Esophagus muscularis mucosa (tissue), 4 donors: ENCODE measurements at regions not wholly inside any gene's neighbourhood (a gene's known extent, or its start where the extent isn't known, plus 50 kb on each side); places are given as distances from the start of the nearest gene placed in this dataset.

ENCODE experiments used
- DNase-seq: peaks from one replicate; pipeline ENCODE4 v3.0.0-alpha.2; 2017; ENCODE audit errors: extremely low spot score
- H3K27ac ChIP-seq, 4 donors: fragments of 200-600 bp; sonication (generic); replicated peaks in 1 of 4; 1 replicate in 3 of 4; 2 replicates in 1 of 4; pipeline ENCODE4 v1.5.1; 2016 to 2019; ENCODE audit warnings: mild to moderate bottlenecking in 1 of 4
- H3K27me3 ChIP-seq, 4 donors: fragments of 200-600 bp; sonication (generic); one replicate each; pipeline versions ENCODE4 v1.5.1 to v1.6.0; 2016 to 2019
- H3K36me3 ChIP-seq, 4 donors: fragments of 200-600 bp; sonication (generic); one replicate each; pipeline ENCODE4 v1.5.1; 2016 to 2019
- H3K4me1 ChIP-seq, 4 donors: fragments of 200-600 bp; sonication (generic); one replicate each; pipeline ENCODE4 v1.5.1; 2016 to 2019
- H3K4me3 ChIP-seq, 4 donors: fragments of 200-600 bp; sonication (generic); 1 replicate in 2 of 4; 2 replicates in 2 of 4; pipeline ENCODE4 v1.5.1; 2016 to 2019; ENCODE audit warnings: mild to moderate bottlenecking in 4 of 4, moderate library complexity in 1 of 4
- H3K9me3 ChIP-seq, 4 donors: fragments of 200-600 bp; sonication (generic); 1 replicate in 3 of 4; 2 replicates in 1 of 4; pipeline ENCODE4 v1.5.1; 2016 to 2019
- CTCF ChIP-seq, 3 experiments: fragments of 200-600 bp in 2 of 3; fragments of 450-650 bp in 1 of 3; sonication (generic) in 2 of 3; IDR thresholded peaks; one replicate each; pipeline ENCODE4 v1.5.1; 2017 to 2019; ENCODE audit warnings: antibody characterized with exemption in 3 of 3, mild to moderate bottlenecking in 2 of 3, moderate library complexity in 1 of 3
- EP300 ChIP-seq: sonication (generic); formaldehyde crosslinking; IDR thresholded peaks from one replicate; pipeline ENCODE4 v1.6.1; 2017; ENCODE audit warnings: antibody characterized with exemption
- POLR2A ChIP-seq: fragments of 450-650 bp; IDR thresholded peaks from one replicate; pipeline ENCODE4 v1.6.1; 2017; ENCODE audit warnings: antibody characterized with exemption, moderate library complexity, mild to moderate bottlenecking, low read depth
- POLR2AphosphoS5 ChIP-seq, 2 donors: sonication (generic); formaldehyde crosslinking; IDR thresholded peaks; one replicate each; pipeline ENCODE4 v1.6.1; 2017; ENCODE audit warnings: antibody characterized with exemption in 2 of 2
- WGBS: methylation state at CpG from one replicate; pipeline ENCODE4 v1.1.5; 2018; 5-methylcytosine and 5-hydroxymethylcytosine counted together
- intact Hi-C: fragments of 100-400 bp; cut with DNase I; formaldehyde crosslinking; loops from one replicate; pipeline ENCODE4 v1.15.1; 2023

- Histone ChIP-seq H3K9me3 (peaks cover 0 to 4% (median 0%) of the 10 kb centered on the region in 4 donors), H3K4me3 (no peak overlapping the region), H3K27me3 (no peaks in the 10 kb centered on the region), H3K27ac (no peak overlapping the region), H3K36me3 (no peaks in the 10 kb centered on the region), H3K4me1 (no peaks in the 10 kb centered on the region)
- no peak for TF ChIP-seq CTCF (IDR thresholded peaks at IDR 0.05)
- TF ChIP-seq POLR2AphosphoS5 (IDR thresholded peaks at IDR 0.05) = no peak
- no peak for TF ChIP-seq EP300
- TF ChIP-seq POLR2A = no peak
- intact Hi-C loops = no loop called here
- DNase-seq = no peak
- WGBS = 92% methylated on average over 1 of the region's 1 CpG
These were observed 99.4 kb upstream of the SCN7A start for GRCh38 chr2:166593403-166593802.

DNA sequence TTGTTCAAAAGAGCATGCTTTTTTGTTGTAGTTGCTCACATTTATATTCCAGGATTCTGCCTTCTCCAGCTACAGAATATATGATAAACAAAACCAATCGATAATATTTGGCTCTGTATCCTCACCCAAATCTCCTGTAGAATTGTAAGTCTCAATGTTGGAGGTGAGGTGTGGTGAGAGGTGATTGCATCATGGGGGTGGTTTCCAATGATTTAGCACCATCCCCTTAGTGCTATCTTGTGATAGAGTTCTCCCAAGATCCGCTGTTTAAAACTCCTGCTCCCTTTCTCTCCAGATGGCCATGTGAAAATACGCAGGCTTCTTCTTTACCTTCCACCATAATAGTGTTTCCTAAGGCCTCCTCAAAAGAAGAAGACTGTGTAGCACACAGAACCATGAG is 98.7 kb upstream of the SCN7A start:
- peaks cover 0 to 3% (median 0%) of the 10 kb centered on the region in 4 donors for H3K9me3 ChIP-seq
- H3K36me3 ChIP-seq = no peaks in the 10 kb centered on the region
- intact Hi-C loops = no loop called here
- no peaks in the 10 kb centered on the region for H3K4me1 ChIP-seq
- H3K27me3 ChIP-seq = no peaks in the 10 kb centered on the region
- WGBS = 95% methylated on average over 3 of the region's 3 CpGs
- no peak overlapping the region for H3K4me3 ChIP-seq
- no peak for DNase-seq
- TF ChIP-seq POLR2A (no peak), CTCF (IDR thresholded peaks at IDR 0.05) (no peak), EP300 (no peak), POLR2AphosphoS5 (IDR thresholded peaks at IDR 0.05) (no peak)
- H3K27ac ChIP-seq = no peak overlapping the region

GRCh38 chr2:166591226-166591625 is 97.2 kb upstream of the SCN7A start:
- TF ChIP-seq EP300 (no peak), POLR2AphosphoS5 (IDR thresholded peaks at IDR 0.05) (no peak), CTCF (IDR thresholded peaks at IDR 0.05) (no peak), POLR2A (no peak)
- Histone ChIP-seq H3K27me3 (no peaks in the 10 kb centered on the region), H3K4me1 (no peaks in the 10 kb centered on the region), H3K4me3 (no peak overlapping the region), H3K27ac (no peak overlapping the region), H3K36me3 (no peaks in the 10 kb centered on the region), H3K9me3 (no peaks in the 10 kb centered on the region)
- WGBS = 0% methylated on average over 1 of the region's 1 CpG
- intact Hi-C loops = no loop called here
- no peak for DNase-seq

GRCh38 chr2:166573391-166573790 is 79.3 kb upstream of the SCN7A start:
- WGBS = 21% methylated on average over 3 of the region's 3 CpGs
- no peak for DNase-seq
- Histone ChIP-seq H3K4me3 (no peak overlapping the region), H3K4me1 (no peaks in the 10 kb centered on the region), H3K27me3 (no peaks in the 10 kb centered on the region), H3K27ac (no peak overlapping the region), H3K36me3 (no peaks in the 10 kb centered on the region), H3K9me3 (no peaks in the 10 kb centered on the region)
- TF ChIP-seq CTCF (IDR thresholded peaks at IDR 0.05) = no peak
- no peak for TF ChIP-seq POLR2AphosphoS5 (IDR thresholded peaks at IDR 0.05)
- TF ChIP-seq POLR2A = no peak
- TF ChIP-seq EP300 = no peak
- intact Hi-C loops = no loop called here

DNA sequence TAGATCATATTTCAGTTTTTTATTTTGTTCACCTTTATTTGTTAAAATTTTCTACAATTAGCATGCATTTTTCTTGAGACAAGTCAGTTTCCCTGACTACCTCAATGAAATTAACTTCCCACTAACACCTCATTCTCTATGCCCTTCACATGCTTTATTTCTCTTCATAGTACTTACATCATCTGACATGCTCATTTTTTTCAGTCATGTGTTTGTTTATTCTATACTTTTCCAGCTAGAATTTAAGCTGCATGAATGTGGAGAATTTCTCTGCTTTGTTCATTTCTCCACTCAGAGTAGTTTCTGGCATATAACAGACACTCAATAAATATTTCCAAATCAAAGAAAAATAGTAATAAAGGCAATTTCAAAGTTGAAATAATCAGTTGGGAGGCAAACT is 78.9 kb upstream of the SCN7A start:
- H3K4me3 ChIP-seq = no peak overlapping the region
- no peaks in the 10 kb centered on the region for H3K4me1 ChIP-seq
- no peaks in the 10 kb centered on the region for H3K27me3 ChIP-seq
- no peak overlapping the region for H3K27ac ChIP-seq
- intact Hi-C loops = no loop called here
- no peaks in the 10 kb centered on the region for H3K36me3 ChIP-seq
- H3K9me3 ChIP-seq = no peaks in the 10 kb centered on the region
- no peak for DNase-seq
- TF ChIP-seq POLR2AphosphoS5 (IDR thresholded peaks at IDR 0.05) (no peak), CTCF (IDR thresholded peaks at IDR 0.05) (no peak), POLR2A (no peak), EP300 (no peak)
